ENCODE measurements at regions not wholly inside any gene's neighbourhood (a gene's known extent, or its start where the extent isn't known, plus 50 kb on each side); places are given as distances from the start of the nearest gene placed in this dataset.
"Not testable (repeated sequence)": the region's sequence is repeated elsewhere in the genome, so short reads cannot be mapped to it uniquely, and the experiment has no call there.

DNA sequence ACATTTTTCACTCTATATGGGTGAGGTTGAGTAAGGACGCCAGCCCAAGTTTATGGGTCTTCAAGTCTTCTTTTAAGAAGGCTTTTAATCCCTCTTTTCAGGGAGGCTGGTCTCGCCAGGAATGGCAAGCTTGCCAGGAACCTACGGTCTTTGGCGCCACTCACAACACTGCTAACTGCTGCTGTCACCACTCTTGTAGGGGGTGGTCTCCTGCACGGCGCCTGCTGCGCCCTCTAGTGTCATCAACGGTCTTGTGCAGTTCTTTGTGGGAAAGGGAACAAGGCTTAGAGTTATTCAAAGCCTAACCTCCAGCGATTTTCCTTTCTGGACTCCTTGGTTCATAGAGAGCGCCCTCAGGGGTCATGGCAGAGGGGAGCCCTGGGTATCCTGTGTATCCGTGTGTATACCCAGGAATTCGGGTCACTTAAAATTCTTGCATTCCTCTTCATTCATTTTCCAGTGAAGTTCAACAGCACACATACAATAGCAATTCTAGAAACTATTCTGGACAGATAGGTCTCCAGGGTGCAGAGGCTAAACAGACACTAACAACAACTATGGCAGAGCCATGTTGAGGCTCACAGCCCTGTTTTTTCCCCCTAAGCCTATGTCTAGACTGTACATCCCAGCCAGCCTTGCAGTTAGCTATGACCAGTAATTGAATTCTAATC lies 392.8 kb upstream of the CAMK1G start:
- Histone ChIP-seq H3K27ac (no peak overlapping the region), H3K27me3 (ENCODE audit: insufficient read depth, low read depth, severe bottlenecking) (no peaks in the 10 kb centered on the region), H3K36me3 (no peaks in the 10 kb centered on the region), H3K4me3 (ENCODE audit: low read depth, low read length) (no peak overlapping the region), H3K9me3 (ENCODE audit: severe bottlenecking) (peaks cover 9% of the 10 kb centered on the region)
- TF ChIP-seq, protein P1, sequence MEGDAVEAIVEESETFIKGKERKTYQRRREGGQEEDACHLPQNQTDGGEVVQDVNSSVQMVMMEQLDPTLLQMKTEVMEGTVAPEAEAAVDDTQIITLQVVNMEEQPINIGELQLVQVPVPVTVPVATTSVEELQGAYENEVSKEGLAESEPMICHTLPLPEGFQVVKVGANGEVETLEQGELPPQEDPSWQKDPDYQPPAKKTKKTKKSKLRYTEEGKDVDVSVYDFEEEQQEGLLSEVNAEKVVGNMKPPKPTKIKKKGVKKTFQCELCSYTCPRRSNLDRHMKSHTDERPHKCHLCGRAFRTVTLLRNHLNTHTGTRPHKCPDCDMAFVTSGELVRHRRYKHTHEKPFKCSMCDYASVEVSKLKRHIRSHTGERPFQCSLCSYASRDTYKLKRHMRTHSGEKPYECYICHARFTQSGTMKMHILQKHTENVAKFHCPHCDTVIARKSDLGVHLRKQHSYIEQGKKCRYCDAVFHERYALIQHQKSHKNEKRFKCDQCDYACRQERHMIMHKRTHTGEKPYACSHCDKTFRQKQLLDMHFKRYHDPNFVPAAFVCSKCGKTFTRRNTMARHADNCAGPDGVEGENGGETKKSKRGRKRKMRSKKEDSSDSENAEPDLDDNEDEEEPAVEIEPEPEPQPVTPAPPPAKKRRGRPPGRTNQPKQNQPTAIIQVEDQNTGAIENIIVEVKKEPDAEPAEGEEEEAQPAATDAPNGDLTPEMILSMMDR (IDR thresholded peaks at IDR 0.05; ENCODE audit: low read depth, low read length): peak; percentile 92
- DNase-seq: peak; percentile 81

DNA sequence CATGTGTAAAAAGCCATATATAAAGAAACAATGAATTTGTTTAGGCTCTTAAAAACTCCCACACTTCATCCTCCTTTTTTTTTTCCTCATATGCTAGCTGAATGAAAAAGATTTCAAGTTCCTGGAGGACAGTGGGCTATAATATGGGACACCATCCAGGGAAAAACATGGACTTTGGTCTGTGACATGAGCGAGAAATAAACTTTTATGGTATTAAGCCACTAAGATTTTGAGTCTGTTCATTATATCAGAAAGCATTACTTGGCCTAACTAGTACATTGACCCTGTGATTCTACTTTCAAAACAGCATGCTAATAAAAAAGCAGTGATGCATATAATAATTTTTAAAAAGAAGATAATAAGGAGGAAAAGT lies 392.3 kb upstream of the CAMK1G start:
- H3K9me3 ChIP-seq (ENCODE audit: severe bottlenecking): peaks cover 14% of the 10 kb centered on the region
- TF ChIP-seq, protein P1 (IDR thresholded peaks at IDR 0.05; ENCODE audit: low read depth, low read length): no peak
- no peak overlapping the region for H3K4me3 ChIP-seq (ENCODE audit: low read depth, low read length)
- no peaks in the 10 kb centered on the region for H3K27me3 ChIP-seq (ENCODE audit: insufficient read depth, low read depth, severe bottlenecking)
- DNase-seq: no peak
- no peak overlapping the region for H3K27ac ChIP-seq
- H3K36me3 ChIP-seq: no peaks in the 10 kb centered on the region

DNA sequence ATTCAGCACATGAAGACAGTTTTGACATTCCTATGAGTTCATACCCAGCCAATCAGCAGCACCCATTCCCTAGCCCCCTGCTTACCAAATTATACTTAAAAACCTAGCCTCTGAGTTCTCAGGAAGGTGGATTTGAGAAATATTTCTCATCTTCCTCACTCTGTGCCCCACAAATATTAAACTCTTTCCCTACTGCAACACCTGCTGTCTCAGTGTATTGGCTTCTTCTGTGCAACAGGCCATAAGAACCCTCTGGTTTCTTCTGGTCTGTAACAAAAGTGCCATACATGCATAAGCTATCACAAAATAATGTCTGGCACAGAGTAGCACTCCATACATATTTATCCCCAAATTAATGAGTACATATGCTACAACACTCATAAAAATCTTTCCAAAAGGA lies 387.4 kb upstream of the CAMK1G start:
- no peak for DNase-seq
- TF ChIP-seq, protein P1 (IDR thresholded peaks at IDR 0.05; ENCODE audit: low read depth, low read length): no peak
- H3K27me3 ChIP-seq (ENCODE audit: insufficient read depth, low read depth, severe bottlenecking): no peaks in the 10 kb centered on the region
- peaks cover 18% of the 10 kb centered on the region for H3K9me3 ChIP-seq (ENCODE audit: severe bottlenecking)
- H3K27ac ChIP-seq: no peak overlapping the region
- no peaks in the 10 kb centered on the region for H3K36me3 ChIP-seq
- H3K4me3 ChIP-seq (ENCODE audit: low read depth, low read length): no peak overlapping the region

DNA sequence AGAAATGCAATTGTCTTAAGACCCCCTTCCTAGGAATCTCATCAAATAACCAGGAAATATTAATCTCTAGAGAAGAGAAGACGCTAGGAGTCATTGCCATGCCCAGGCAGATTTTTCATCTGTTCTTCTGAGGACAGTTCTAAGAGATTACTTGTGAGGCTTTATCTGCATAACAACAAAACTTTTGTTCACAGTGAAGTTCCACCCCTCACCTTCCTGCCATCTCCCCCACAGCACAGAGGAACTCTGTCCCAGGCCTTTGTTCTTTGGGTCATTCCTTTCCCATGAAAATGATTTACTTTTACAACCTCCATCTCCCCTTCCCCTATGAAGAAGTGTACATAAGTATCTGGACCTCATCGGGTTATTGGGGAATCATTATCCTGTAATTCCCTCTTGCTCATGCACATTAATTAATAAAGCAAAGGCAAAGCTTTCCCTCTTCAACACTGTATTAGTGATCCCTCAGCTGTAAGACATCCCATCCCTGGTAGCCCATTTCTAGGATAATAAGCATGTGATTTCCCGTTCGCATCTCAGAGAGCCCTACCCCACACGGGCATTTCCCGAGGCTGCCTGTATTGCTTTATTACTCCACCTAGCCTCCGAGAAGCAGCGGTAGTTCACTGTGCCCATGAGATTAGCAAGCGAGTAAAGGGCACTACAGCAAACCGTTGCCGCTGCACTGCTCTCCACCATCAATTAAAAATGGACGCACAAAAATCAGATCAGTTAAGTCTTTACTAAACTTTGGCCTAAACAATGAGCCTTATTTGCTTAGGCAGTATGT lies 384.4 kb upstream of the CAMK1G start:
- H3K27ac ChIP-seq: no peak overlapping the region
- H3K4me3 ChIP-seq (ENCODE audit: low read depth, low read length): no peak overlapping the region
- TF ChIP-seq, protein P1 (IDR thresholded peaks at IDR 0.05; ENCODE audit: low read depth, low read length): no peak
- no peak for DNase-seq
- H3K36me3 ChIP-seq: no peaks in the 10 kb centered on the region
- H3K9me3 ChIP-seq (ENCODE audit: severe bottlenecking): peaks cover 18% of the 10 kb centered on the region
- no peaks in the 10 kb centered on the region for H3K27me3 ChIP-seq (ENCODE audit: insufficient read depth, low read depth, severe bottlenecking)

DNA sequence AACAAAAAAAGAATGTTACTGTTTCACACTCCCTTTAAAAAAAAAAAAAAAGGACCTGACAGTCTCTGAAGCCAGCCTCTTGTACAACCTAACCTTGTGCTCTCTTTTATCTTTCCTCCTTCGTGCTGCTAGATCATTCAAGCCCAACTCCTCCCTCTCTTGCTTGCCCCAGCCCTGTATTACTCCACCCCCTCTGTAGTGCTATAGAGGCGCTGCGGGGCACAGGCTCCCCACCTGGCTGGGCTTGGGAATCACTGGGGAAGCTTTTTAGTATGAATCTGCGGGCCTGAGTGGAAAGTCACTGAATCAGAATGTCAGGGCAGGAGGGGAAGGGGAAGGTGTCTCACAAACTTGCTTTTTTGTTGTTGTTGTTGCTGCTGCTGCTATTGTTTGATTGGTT lies 383.7 kb upstream of the CAMK1G start:
- H3K4me3 ChIP-seq (ENCODE audit: low read depth, low read length): no peak overlapping the region
- peak; percentile 48 for DNase-seq

DNA sequence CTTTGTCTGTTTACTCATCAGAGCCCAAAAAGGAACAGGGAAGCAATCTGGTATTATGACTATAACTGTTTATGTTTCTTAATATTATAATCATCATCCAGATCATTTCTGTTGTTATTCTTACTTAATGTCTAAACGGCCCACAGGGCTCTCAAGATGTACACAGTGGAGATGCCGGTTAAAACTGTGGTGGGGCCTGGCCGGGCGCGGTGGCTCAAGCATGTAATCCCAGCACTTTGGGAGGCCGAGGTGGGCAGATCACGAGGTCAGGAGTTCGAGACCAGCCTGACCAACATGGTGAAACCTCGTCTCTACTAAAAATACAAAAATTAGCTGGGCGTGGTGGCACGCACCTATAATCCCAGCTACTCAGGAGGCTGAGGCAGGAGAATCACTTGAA lies 381.2 kb upstream of the CAMK1G start:
- DNase-seq: not testable (repeated sequence)

More for the DNA sequence above, 383.7 kb upstream of the CAMK1G start:
- no peak overlapping the region for H3K27ac ChIP-seq
- TF ChIP-seq, protein P1 (IDR thresholded peaks at IDR 0.05; ENCODE audit: low read depth, low read length): no peak
- H3K9me3 ChIP-seq (ENCODE audit: severe bottlenecking): peaks cover 15% of the 10 kb centered on the region
- no peaks in the 10 kb centered on the region for H3K27me3 ChIP-seq (ENCODE audit: insufficient read depth, low read depth, severe bottlenecking)
- H3K36me3 ChIP-seq: no peaks in the 10 kb centered on the region

More for the DNA sequence above, 381.2 kb upstream of the CAMK1G start:
- not testable (repeated sequence) for H3K27me3 ChIP-seq (ENCODE audit: insufficient read depth, low read depth, severe bottlenecking); H3K4me3 ChIP-seq (ENCODE audit: low read depth, low read length); H3K36me3 ChIP-seq; H3K9me3 ChIP-seq (ENCODE audit: severe bottlenecking); H3K27ac ChIP-seq

All from WERI-Rb-1 (cell line).